DOHH2 (cell line): ENCODE measurements at regions not wholly inside any gene's neighbourhood (a gene's known extent, or its start where the extent isn't known, plus 50 kb on each side); places are given as distances from the start of the nearest gene placed in this dataset.
"Not testable (repeated sequence)": the region's sequence is repeated elsewhere in the genome, so short reads cannot be mapped to it uniquely, and the experiment has no call there.

Experiments
- H3F3A ChIP-seq: fragments of 200-600 bp; sonication (generic), shearing (Covaris generic); 2 replicates; pipeline ENCODE4 v1.6.0; 2016; ENCODE audit warnings: antibody characterized with exemption, mild to moderate bottlenecking; ENCODE audit not compliant: control insufficient read depth, insufficient read depth
- H3K27ac ChIP-seq: fragments of 200-600 bp; sonication (generic); 2 replicates; pipeline ENCODE4 v1.5.1; 2014; ENCODE audit warnings: low read depth, mild to moderate bottlenecking, low read length, moderate library complexity
- H3K27me3 ChIP-seq: fragments of 200-600 bp; sonication (generic); 2 replicates; pipeline ENCODE4 v1.6.1; 2014; ENCODE audit warnings: mild to moderate bottlenecking, low read length, mixed read lengths; ENCODE audit not compliant: control insufficient read depth
- H3K36me3 ChIP-seq: fragments of 200-600 bp; sonication (generic); 2 replicates; pipeline ENCODE4 v1.6.1; 2014; ENCODE audit warnings: mild to moderate bottlenecking, low read length, moderate library complexity, mixed read lengths; ENCODE audit not compliant: control insufficient read depth
- H3K4me1 ChIP-seq: fragments of 200-600 bp; sonication (generic); 2 replicates; pipeline ENCODE4 v1.6.1; 2014; ENCODE audit warnings: mild to moderate bottlenecking, low read length, mixed read lengths; ENCODE audit not compliant: control insufficient read depth
- H3K4me2 ChIP-seq: fragments of 200-600 bp; sonication (generic); 2 replicates; pipeline ENCODE4 v1.6.0; 2014; ENCODE audit warnings: mild to moderate bottlenecking, low read length, moderate library complexity
- H3K4me3 ChIP-seq: fragments of 200-600 bp; sonication (generic); 2 replicates; pipeline ENCODE4 v1.5.1; 2014; ENCODE audit warnings: mild to moderate bottlenecking, low read length, mixed read lengths
- H3K79me2 ChIP-seq: fragments of 200-600 bp; sonication (generic); 2 replicates; pipeline ENCODE4 v1.6.1; 2014; ENCODE audit warnings: mild to moderate bottlenecking, low read length, mixed read lengths; ENCODE audit not compliant: control insufficient read depth
- H3K9me2 ChIP-seq: fragments of 200-600 bp; sonication (generic); replicated peaks from 2 replicates; pipeline ENCODE4 v1.6.1; 2014; ENCODE audit warnings: mild to moderate bottlenecking, low read length, mixed read lengths; ENCODE audit not compliant: control insufficient read depth
- H3K9me3 ChIP-seq: fragments of 200-600 bp; sonication (generic); 2 replicates; pipeline ENCODE4 v1.6.1; 2014; ENCODE audit warnings: antibody characterized with exemption, low read length, mixed read lengths; ENCODE audit not compliant: control insufficient read depth, insufficient read depth
- H4K20me1 ChIP-seq: fragments of 200-600 bp; sonication (generic); 2 replicates; pipeline ENCODE4 v1.6.0; 2014; ENCODE audit warnings: low read depth, mild to moderate bottlenecking, antibody characterized with exemption, low read length, moderate library complexity; ENCODE audit not compliant: control insufficient read depth, insufficient read depth

GRCh38 chr21:6158171-6158570 lies 4363.2 kb upstream of the TPTE start:
- H3K4me1 ChIP-seq, H3K4me3 ChIP-seq, H3F3A ChIP-seq: not testable (repeated sequence)

More at GRCh38 chr21:6158171-6158570, 4363.2 kb upstream of the TPTE start:
- H3K9me2 ChIP-seq, H3K27me3 ChIP-seq, H3K36me3 ChIP-seq, H3K27ac ChIP-seq, H3K4me2 ChIP-seq, H4K20me1 ChIP-seq, H3K9me3 ChIP-seq, H3K79me2 ChIP-seq: not testable (repeated sequence)
